HG03558 (cell line): ENCODE measurements at regions not wholly inside any gene's neighbourhood (a gene's known extent, or its start where the extent isn't known, plus 50 kb on each side); places are given as distances from the start of the nearest gene placed in this dataset.
"Not testable (repeated sequence)": the region's sequence is repeated elsewhere in the genome, so short reads cannot be mapped to it uniquely, and the experiment has no call there.

Source experiments
- ATAC-seq: cut with Tn5 transposase; IDR thresholded peaks from one replicate; pipeline ENCODE4 v1.9.1; 2021; ENCODE audit warnings: moderate number of reproducible peaks; ENCODE audit not compliant: unreplicated experiment; ENCODE audit errors: extremely low read depth

GRCh38 chr6:105860927-105861326 is 225.2 kb upstream of the PRDM1 start:
- ATAC-seq, result not testable (repeated sequence)

- no peak for ATAC-seq
These were observed 226.7 kb upstream of the PRDM1 start for GRCh38 chr6:105859457-105859856.

- ATAC-seq, result not testable (repeated sequence)
These were observed 227.5 kb upstream of the PRDM1 start for GRCh38 chr6:105858639-105859038.

- ATAC-seq, result no peak
These were observed 230.7 kb upstream of the PRDM1 start for GRCh38 chr6:105855433-105855832.

- ATAC-seq, result not testable (repeated sequence)
These were observed 232.2 kb upstream of the PRDM1 start for GRCh38 chr6:105853979-105854378.

- ATAC-seq, result no peak
These were observed 234.5 kb upstream of the PRDM1 start for GRCh38 chr6:105851606-105852005.

- ATAC-seq, result no peak
These were observed 235.0 kb upstream of the PRDM1 start for GRCh38 chr6:105851113-105851580.

GRCh38 chr6:105850261-105851112 is 235.6 kb upstream of the PRDM1 start:
- ATAC-seq, result no peak

GRCh38 chr6:105849746-105850145 is 236.4 kb upstream of the PRDM1 start:
- no peak for ATAC-seq

GRCh38 chr6:105847433-105847832 is 238.7 kb upstream of the PRDM1 start:
- no peak for ATAC-seq

GRCh38 chr6:105844275-105844883 is 241.8 kb upstream of the PRDM1 start:
- no peak for ATAC-seq

- ATAC-seq, result no peak
These were observed 246.9 kb upstream of the PRDM1 start for GRCh38 chr6:105839266-105839665.

- ATAC-seq, result no peak
These were observed 248.0 kb upstream of the PRDM1 start for GRCh38 chr6:105838171-105838570.

GRCh38 chr6:105836889-105837288 is 249.2 kb upstream of the PRDM1 start:
- no peak for ATAC-seq

- no peak for ATAC-seq
These were observed 249.8 kb upstream of the PRDM1 start for GRCh38 chr6:105836379-105836778.

- no peak for ATAC-seq
These were observed 250.8 kb upstream of the PRDM1 start for GRCh38 chr6:105835373-105835772.

- ATAC-seq, result no peak
These were observed 251.9 kb upstream of the PRDM1 start for GRCh38 chr6:105833959-105834947.

- no peak for ATAC-seq
These were observed 253.8 kb upstream of the PRDM1 start for GRCh38 chr6:105832313-105832761.

- ATAC-seq, result no peak
These were observed 254.6 kb upstream of the PRDM1 start for GRCh38 chr6:105831311-105832097.

- no peak for ATAC-seq
These were observed 260.9 kb upstream of the PRDM1 start for GRCh38 chr6:105825210-105825609.
